GM23338 (cell line): ENCODE measurements at regions not wholly inside any gene's neighbourhood (a gene's known extent, or its start where the extent isn't known, plus 50 kb on each side); places are given as distances from the start of the nearest gene placed in this dataset.

Source experiments
- ATAC-seq: fragments of 200-7000 bp; cut with Tn5 transposase; 3 replicates; pipeline ENCODE4 v1.9.1; 2020
- DNase-seq: peaks from one replicate; pipeline ENCODE4 v3.0.0-alpha.2; 2015; ENCODE audit warnings: low spot score
- H2AFZ ChIP-seq: fragments of 200-600 bp; sonication (generic); 2 replicates; pipeline ENCODE4 v1.8.0; 2016; ENCODE audit warnings: antibody characterized with exemption, mild to moderate bottlenecking, moderate library complexity
- H3F3A ChIP-seq: fragments of 200-600 bp; sonication (generic); replicated peaks from 2 replicates; pipeline ENCODE4 v1.8.0; 2017; ENCODE audit warnings: antibody characterized with exemption, mixed run types, low read depth
- H3K27ac ChIP-seq: fragments of 200-600 bp; sonication (generic); 2 replicates; pipeline ENCODE4 v1.6.1; 2016; ENCODE audit warnings: low read depth
- H3K27me3 ChIP-seq: fragments of 200-600 bp; sonication (generic); 2 replicates; pipeline ENCODE4 v1.8.0; 2016; ENCODE audit warnings: mild to moderate bottlenecking, mixed run types, moderate library complexity; ENCODE audit not compliant: insufficient read depth
- H3K36me3 ChIP-seq: fragments of 200-600 bp; sonication (generic); 2 replicates; pipeline ENCODE4 v1.8.0; 2016; ENCODE audit warnings: mild to moderate bottlenecking; ENCODE audit not compliant: insufficient read depth
- H3K4me1 ChIP-seq: fragments of 200-600 bp; sonication (generic); 2 replicates; pipeline ENCODE4 v1.8.0; 2016; ENCODE audit warnings: mild to moderate bottlenecking, moderate library complexity; ENCODE audit not compliant: insufficient read depth
- H3K4me2 ChIP-seq: fragments of 200-600 bp; sonication (generic); 2 replicates; pipeline ENCODE4 v1.7.1; 2017; ENCODE audit warnings: mixed run types
- H3K4me3 ChIP-seq: fragments of 200-600 bp; sonication (generic); 2 replicates; pipeline ENCODE4 v1.6.1; 2016; ENCODE audit warnings: mixed run types
- H3K79me2 ChIP-seq: fragments of 200-600 bp; sonication (generic); replicated peaks from 2 replicates; pipeline ENCODE4 v1.8.0; 2017; ENCODE audit warnings: mild to moderate bottlenecking; ENCODE audit not compliant: insufficient read depth
- H3K9me2 ChIP-seq: fragments of 200-600 bp; sonication (generic); 2 replicates; pipeline ENCODE4 v1.8.0; 2017; ENCODE audit not compliant: insufficient read depth
- H4K20me1 ChIP-seq: fragments of 200-600 bp; sonication (generic); replicated peaks from 2 replicates; pipeline ENCODE4 v1.8.0; 2017; ENCODE audit warnings: mild to moderate bottlenecking; ENCODE audit not compliant: insufficient read depth
- H3K27ac Mint-ChIP-seq: 2 replicates; pipeline ENCODE4 v1.8.0; 2020; ENCODE audit warnings: inconsistent platforms, mild to moderate bottlenecking, moderate library complexity, mixed read lengths
- H3K27me3 Mint-ChIP-seq: 3 replicates; pipeline ENCODE4 v1.8.0; 2022; ENCODE audit warnings: low read depth, mild to moderate bottlenecking, moderate library complexity, mixed read lengths, inconsistent platforms; ENCODE audit not compliant: insufficient read depth, poor library complexity
- H3K36me3 Mint-ChIP-seq: 3 replicates; pipeline ENCODE4 v1.8.0; 2021; ENCODE audit warnings: low read depth, mild to moderate bottlenecking, inconsistent platforms, moderate library complexity, mixed read lengths
- H3K4me1 Mint-ChIP-seq: 3 replicates; pipeline ENCODE4 v1.8.0; 2020; ENCODE audit warnings: mild to moderate bottlenecking, inconsistent platforms, mixed read lengths
- H3K4me3 Mint-ChIP-seq: 3 replicates; pipeline ENCODE4 v1.8.0; 2021; ENCODE audit warnings: moderate library complexity, mild to moderate bottlenecking, inconsistent platforms, mixed read lengths
- H3K9me3 Mint-ChIP-seq: 3 replicates; pipeline ENCODE4 v1.8.0; 2020; ENCODE audit warnings: moderate library complexity, mild to moderate bottlenecking, inconsistent platforms, mixed read lengths
- CREB1 ChIP-seq: fragments of 250-450 bp; sonication (Bioruptor Pico); IDR thresholded peaks from 2 replicates; pipeline ENCODE4 v1.5.0; 2020; ENCODE audit warnings: low read depth, mild to moderate bottlenecking, moderate library complexity
- CTCF ChIP-seq, 2 experiments: fragments of 200-600 bp in 1 of 2; sonication (generic) in 1 of 2; conservative IDR thresholded peaks; 2 replicates each; pipeline versions ENCODE4 v1.5.1 to v1.6.1; 2016 to 2017; ENCODE audit warnings: antibody characterized with exemption in 2 of 2, low read depth in 2 of 2, mild to moderate bottlenecking in 2 of 2, moderate library complexity in 1 of 2
- EZH2 ChIP-seq: fragments of 200-600 bp; sonication (generic); IDR thresholded peaks from one replicate; pipeline ENCODE4 v1.8.0; 2017; ENCODE audit warnings: antibody characterized with exemption, mild to moderate bottlenecking, low read depth; ENCODE audit not compliant: unreplicated experiment
- EZH2phosphoT487 ChIP-seq: fragments of 200-600 bp; sonication (generic); IDR thresholded peaks from one replicate; pipeline ENCODE4 v1.8.1; 2018; ENCODE audit warnings: antibody characterized with exemption; ENCODE audit not compliant: unreplicated experiment
- JUNB ChIP-seq: IDR thresholded peaks from one replicate; pipeline ENCODE4 v1.6.1; 2016; ENCODE audit warnings: antibody characterized with exemption; ENCODE audit not compliant: unreplicated experiment
- POLR2AphosphoS5 ChIP-seq: IDR thresholded peaks from 2 replicates; pipeline ENCODE4 v1.6.1; 2016; ENCODE audit warnings: antibody characterized with exemption, low read depth
- STAT1 ChIP-seq: IDR thresholded peaks from one replicate; pipeline ENCODE4 v1.6.1; 2016; ENCODE audit warnings: antibody characterized with exemption; ENCODE audit not compliant: unreplicated experiment
- ZNF114 ChIP-seq: fragments of 250-450 bp; sonication (Bioruptor Pico); IDR thresholded peaks from 2 replicates; pipeline ENCODE4 v1.5.0; 2020; ENCODE audit warnings: mild to moderate bottlenecking, moderate library complexity
- ZNF331 ChIP-seq: fragments of 250-450 bp; sonication (Bioruptor Pico); IDR thresholded peaks from 2 replicates; pipeline ENCODE4 v1.5.0; 2020; ENCODE audit warnings: low read depth, mild to moderate bottlenecking, moderate library complexity
- ZNF462 ChIP-seq: fragments of 250-450 bp; sonication (Bioruptor Pico); IDR thresholded peaks from 2 replicates; pipeline ENCODE4 v1.5.0; 2020; ENCODE audit warnings: mild to moderate bottlenecking, moderate library complexity
- TF ChIP-seq, protein P1 (sequence below): IDR thresholded peaks from one replicate; pipeline ENCODE4 v1.6.1; 2018; ENCODE audit warnings: antibody characterized with exemption; ENCODE audit not compliant: unreplicated experiment
- TF ChIP-seq, protein P2 (sequence below): IDR thresholded peaks from 2 replicates; pipeline ENCODE4 v1.6.1; 2016; ENCODE audit warnings: antibody characterized with exemption

DNA sequence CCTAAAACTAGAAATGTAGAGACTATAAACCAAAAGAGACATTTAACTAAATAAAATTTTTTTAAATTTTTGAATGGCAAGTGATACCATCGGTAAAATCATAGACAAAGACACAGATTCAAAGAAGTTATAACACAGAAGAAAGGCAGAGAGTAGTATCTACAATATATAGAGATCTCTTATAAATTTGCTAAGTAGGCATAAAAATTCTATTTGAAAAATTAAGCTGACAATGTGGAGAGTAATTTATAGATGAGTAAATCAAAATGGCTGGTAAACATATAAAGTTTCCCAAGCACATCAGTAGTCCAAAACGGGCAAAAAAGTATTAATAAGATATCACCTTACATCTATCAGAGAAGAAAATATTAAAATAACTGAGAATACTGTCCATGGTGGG, 1061.0 kb downstream of the ADGRL2 start:
- H3K4me2 ChIP-seq, result no peak overlapping the region
- H3K4me3 ChIP-seq, result no peak overlapping the region
- no peaks in the 10 kb centered on the region for H3F3A ChIP-seq
- peaks cover 7% of the 10 kb centered on the region for H3K4me1 ChIP-seq
- no peak overlapping the region for H3K27ac Mint-ChIP-seq
- H3K36me3 Mint-ChIP-seq, result no peaks in the 10 kb centered on the region
- H4K20me1 ChIP-seq, result no peaks in the 10 kb centered on the region
- peaks cover 6% of the 10 kb centered on the region; the same call in 2 of the 3 replicates for H3K4me1 Mint-ChIP-seq
- no peak overlapping the region for H3K27ac ChIP-seq
- DNase-seq (no peak), ATAC-seq (no peak)
- TF ChIP-seq POLR2AphosphoS5 (no peak), CTCF (conservative IDR thresholded peaks at IDR 0.05; ENCODE audit: low read depth in 2 of 2) (no peak), JUNB (no peak), ZNF462 (no peak), EZH2phosphoT487 (no peak), ZNF331 (CRISPR knock-in tag) (no peak), ZNF114 (no peak), STAT1 (no peak), CREB1 (no peak), EZH2 (no peak)
- TF ChIP-seq, protein P1, sequence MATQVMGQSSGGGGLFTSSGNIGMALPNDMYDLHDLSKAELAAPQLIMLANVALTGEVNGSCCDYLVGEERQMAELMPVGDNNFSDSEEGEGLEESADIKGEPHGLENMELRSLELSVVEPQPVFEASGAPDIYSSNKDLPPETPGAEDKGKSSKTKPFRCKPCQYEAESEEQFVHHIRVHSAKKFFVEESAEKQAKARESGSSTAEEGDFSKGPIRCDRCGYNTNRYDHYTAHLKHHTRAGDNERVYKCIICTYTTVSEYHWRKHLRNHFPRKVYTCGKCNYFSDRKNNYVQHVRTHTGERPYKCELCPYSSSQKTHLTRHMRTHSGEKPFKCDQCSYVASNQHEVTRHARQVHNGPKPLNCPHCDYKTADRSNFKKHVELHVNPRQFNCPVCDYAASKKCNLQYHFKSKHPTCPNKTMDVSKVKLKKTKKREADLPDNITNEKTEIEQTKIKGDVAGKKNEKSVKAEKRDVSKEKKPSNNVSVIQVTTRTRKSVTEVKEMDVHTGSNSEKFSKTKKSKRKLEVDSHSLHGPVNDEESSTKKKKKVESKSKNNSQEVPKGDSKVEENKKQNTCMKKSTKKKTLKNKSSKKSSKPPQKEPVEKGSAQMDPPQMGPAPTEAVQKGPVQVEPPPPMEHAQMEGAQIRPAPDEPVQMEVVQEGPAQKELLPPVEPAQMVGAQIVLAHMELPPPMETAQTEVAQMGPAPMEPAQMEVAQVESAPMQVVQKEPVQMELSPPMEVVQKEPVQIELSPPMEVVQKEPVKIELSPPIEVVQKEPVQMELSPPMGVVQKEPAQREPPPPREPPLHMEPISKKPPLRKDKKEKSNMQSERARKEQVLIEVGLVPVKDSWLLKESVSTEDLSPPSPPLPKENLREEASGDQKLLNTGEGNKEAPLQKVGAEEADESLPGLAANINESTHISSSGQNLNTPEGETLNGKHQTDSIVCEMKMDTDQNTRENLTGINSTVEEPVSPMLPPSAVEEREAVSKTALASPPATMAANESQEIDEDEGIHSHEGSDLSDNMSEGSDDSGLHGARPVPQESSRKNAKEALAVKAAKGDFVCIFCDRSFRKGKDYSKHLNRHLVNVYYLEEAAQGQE, result no peak
- TF ChIP-seq, protein P2, sequence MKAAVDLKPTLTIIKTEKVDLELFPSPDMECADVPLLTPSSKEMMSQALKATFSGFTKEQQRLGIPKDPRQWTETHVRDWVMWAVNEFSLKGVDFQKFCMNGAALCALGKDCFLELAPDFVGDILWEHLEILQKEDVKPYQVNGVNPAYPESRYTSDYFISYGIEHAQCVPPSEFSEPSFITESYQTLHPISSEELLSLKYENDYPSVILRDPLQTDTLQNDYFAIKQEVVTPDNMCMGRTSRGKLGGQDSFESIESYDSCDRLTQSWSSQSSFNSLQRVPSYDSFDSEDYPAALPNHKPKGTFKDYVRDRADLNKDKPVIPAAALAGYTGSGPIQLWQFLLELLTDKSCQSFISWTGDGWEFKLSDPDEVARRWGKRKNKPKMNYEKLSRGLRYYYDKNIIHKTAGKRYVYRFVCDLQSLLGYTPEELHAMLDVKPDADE, result no peak
- peaks cover 2% of the 10 kb centered on the region for H3K27me3 Mint-ChIP-seq
- no peak overlapping the region for H3K4me3 Mint-ChIP-seq
- H3K27me3 ChIP-seq, result no peaks in the 10 kb centered on the region
- no peak overlapping the region for H2AFZ ChIP-seq
- no peaks in the 10 kb centered on the region for H3K9me2 ChIP-seq
- no peaks in the 10 kb centered on the region for H3K9me3 Mint-ChIP-seq
- no peaks in the 10 kb centered on the region for H3K36me3 ChIP-seq
- H3K79me2 ChIP-seq, result no peaks in the 10 kb centered on the region
